NCI-H1417 (cell line): ENCODE measurements at regions not wholly inside any gene's neighbourhood (a gene's known extent, or its start where the extent isn't known, plus 50 kb on each side); places are given as distances from the start of the nearest gene placed in this dataset.
A peak's percentile ranks its signal among the peaks of the same experiment; 100 is the strongest.
"Not testable (repeated sequence)": the region's sequence is repeated elsewhere in the genome, so short reads cannot be mapped to it uniquely, and the experiment has no call there.

Experiments
- DNase-seq, 3 experiments: peaks; one replicate each; lab custom pipeline; 2025; lab: John Stamatoyannopoulos, UW

- DNase-seq, result no peak
Measured at GRCh38 chr2:14047491-14047890, 585.0 kb upstream of the LRATD1 start.

DNA sequence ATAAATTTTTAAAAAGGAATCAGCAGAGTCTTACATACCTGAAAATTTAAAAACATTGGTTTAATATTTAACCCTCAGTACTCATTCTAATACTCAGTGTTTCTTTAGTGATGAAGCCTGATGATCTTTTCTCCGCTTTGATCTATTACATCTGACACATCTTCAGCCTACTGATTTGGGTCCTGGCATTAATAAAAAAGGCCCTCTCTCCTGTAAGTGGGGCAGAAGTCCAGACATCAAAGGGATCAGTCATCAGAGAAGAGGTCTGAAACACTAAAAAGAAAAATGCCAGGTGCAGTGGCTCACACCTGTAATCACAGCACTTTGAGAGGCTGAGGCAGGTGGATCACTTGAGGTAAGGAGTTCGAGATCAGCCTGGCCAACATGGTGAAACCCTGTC, 581.1 kb upstream of the LRATD1 start:
- peak in 1 of 3 experiments; percentile 14 for DNase-seq

DNA sequence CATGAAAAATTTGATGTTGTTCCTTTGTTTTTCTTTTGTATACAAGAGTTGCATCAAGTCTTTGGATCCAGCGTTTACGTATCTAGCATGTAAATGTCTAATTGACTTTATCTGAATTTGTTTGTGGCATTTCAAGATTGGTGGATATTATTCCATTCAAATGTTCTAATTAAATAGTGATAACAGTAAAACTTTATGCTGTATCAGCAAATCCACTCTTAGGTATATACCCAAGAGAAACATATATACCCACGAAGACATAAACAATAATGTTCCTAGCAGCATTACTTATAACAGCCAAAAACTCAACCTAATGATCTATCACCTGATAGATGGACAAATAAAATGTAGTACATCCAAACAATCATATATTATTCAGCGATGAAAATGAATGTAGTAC, 579.4 kb upstream of the LRATD1 start:
- no peak for DNase-seq

- no peak for DNase-seq
Measured at GRCh38 chr2:14064346-14064745, 568.2 kb upstream of the LRATD1 start.

GRCh38 chr2:14072338-14072737, 560.2 kb upstream of the LRATD1 start:
- DNase-seq, result no peak

GRCh38 chr2:14074691-14075090, 557.8 kb upstream of the LRATD1 start:
- DNase-seq, result no peak

- DNase-seq, result no peak
Measured at GRCh38 chr2:14079576-14079975, 552.9 kb upstream of the LRATD1 start.

GRCh38 chr2:14081521-14081920, 551.0 kb upstream of the LRATD1 start:
- DNase-seq, result no peak

- no peak for DNase-seq
Measured at GRCh38 chr2:14082640-14083039, 549.9 kb upstream of the LRATD1 start.

DNA sequence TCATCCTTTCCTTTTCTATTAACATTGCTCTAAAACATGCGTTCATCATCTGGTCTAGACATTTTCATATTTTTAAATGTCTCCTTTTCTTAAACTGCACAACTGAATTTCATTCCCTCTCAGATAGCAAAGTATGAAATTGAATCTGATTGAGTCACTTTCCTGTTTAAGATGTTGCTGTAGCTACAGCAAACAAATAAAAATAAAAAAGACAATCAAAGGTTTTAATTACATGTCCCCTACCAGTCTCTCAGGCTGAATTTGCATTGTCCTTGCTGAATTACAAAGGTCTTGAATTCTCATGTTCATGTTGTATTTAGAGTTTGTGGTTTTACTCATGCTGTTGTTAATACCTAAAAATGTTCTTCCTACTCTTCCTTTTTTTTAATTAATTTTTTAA, 537.9 kb upstream of the LRATD1 start:
- peak in 2 of 3 experiments; percentile 35 to 70 for DNase-seq

- DNase-seq, result not testable (repeated sequence)
Measured at GRCh38 chr2:14099101-14099500, 533.4 kb upstream of the LRATD1 start.

DNA sequence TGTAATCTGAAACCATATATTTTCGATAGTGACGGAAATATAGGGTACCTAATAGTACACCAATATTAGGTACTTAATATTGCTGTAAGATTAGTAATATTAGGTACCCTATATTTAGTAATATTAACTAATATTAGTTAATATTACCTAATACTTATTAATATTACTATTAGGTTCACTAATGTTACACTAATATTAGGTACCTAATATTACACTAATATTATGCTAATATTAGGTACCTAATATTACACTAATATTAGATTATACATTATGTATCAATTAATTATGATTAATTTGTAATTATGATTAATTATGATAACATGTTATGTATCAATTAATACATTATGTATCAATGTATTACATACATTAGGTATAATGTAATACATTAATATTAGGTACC, 518.2 kb upstream of the LRATD1 start:
- no peak for DNase-seq

- peak in 1 of 3 experiments; percentile 57 for DNase-seq
Measured at GRCh38 chr2:14120376-14120775, 512.1 kb upstream of the LRATD1 start.

- DNase-seq, result no peak
Measured at GRCh38 chr2:14123436-14124103, 508.9 kb upstream of the LRATD1 start.

- peak in 1 of 3 experiments; percentile 30 for DNase-seq
Measured at GRCh38 chr2:14125624-14126293, 506.8 kb upstream of the LRATD1 start.

DNA sequence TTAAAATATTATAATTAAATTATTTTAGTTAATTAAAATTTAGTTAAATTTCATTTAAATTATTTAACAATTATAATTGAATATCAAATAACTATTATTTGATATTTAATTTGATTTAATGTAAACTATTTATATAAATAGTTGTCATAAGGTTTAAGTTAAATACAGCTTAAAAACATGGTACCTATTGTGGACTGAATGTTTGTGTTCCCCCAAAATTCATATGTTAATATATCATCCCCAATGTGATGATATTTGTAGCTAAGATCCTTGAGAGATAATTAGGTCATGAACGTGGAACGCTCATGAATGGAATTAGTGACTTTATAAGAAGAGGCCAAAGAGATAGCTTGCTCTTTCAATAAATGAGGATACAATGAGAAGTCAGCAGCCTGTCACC, 505.7 kb upstream of the LRATD1 start:
- peak in 1 of 3 experiments; percentile 32 for DNase-seq

DNA sequence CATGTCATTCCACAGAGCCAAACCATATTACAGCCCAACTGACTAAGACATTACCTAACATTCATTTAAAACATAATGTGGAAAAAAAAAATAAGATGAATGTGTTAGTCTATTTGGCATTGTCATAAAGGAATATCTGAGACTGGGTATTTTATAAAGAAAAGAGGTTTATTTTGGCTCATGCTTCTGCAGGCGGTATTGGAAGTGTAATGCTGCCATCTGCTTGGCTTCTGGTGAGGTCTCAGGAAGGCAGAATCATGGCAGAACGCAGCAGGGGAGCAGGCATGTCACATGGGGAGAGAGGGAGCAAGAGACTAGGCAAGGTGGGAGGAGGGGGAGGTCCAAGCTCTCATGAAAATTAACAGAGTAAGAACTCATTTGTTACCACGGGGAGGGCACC, 504.8 kb upstream of the LRATD1 start:
- no peak for DNase-seq

DNA sequence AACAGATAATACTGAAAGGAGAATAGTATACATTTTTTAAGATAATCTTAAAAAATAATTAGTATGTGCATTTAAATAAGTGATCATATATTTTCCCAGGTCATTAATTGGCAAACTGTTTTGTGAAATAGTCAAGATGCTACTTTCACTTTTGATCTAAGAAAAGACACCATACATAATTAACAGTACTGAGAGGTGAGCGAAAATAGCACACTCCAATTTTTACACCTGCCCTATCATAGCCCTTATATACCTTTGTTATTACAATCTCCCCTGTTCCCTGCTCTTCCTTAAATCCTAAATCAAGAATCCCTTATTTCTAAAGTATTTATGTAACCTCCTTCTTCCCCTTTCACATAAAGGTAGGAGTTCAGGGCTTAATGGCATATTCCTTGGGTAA, 500.1 kb upstream of the LRATD1 start:
- no peak for DNase-seq

- no peak for DNase-seq
Measured at GRCh38 chr2:14134771-14135170, 497.7 kb upstream of the LRATD1 start.

DNA sequence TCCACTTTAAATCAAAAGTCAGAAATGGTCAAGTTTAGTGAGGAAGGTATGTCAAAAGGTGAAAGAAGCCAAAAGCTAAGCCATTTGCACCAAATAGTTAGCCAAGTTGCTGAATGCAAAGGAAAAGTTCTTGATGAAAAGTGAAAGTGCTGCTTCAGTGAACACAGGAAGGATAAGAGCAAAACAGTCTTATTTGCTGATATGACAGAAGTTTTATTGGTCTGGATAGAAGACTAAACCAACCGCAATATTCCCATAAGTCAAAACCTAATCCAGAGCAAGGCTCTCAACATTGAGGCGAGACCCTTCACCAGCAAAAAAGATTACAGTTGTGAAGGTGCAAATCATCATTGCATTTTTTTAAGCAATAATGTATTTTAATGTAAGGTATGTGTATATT, 496.5 kb upstream of the LRATD1 start:
- DNase-seq, result no peak

DNA sequence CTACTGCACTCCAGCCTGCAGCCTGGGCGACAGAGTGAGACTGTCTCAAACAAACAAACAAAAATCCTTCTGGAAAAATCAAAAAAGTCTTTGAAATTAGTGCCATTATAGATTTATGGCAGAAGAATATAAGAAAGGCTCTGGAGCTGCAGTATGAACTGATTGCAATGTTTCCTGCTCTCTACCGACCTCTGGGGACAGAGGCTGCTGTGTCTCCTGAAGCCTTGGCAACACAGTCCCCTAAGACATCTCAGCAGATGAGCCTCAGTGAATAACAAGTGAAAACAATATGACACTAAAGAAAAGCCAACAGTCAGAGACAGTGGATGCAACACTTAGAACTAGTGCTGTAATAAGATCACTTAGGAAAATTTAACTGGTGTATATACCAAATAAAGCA, 494.9 kb upstream of the LRATD1 start:
- peak in 2 of 3 experiments; percentile 7 to 37 for DNase-seq

DNA sequence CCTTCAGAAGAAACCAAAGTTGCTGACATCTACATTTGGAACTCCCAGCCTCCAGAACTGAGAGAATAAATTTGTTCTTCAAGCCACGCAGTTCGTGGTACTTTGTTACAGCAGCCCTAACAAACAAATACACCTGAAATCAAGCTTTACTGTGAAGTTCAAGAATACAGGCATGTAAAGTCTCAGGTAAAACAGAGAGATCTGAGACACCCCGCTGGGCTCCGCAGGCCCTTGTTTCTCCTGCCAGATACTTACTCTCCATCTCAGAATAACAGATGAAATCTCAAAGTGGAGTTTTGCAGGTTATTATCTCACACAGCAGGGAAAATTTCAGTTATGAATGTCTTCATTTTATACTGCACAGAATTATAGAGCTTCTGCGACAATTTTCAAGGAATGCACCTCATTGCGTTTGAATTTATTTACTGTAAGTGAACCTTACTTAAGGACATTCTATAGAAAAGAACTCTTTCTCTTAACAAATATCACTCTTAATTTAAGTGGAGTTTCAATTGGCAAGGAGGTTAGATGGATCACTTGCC, 492.4 kb upstream of the LRATD1 start:
- peak in 1 of 3 experiments; percentile 30 for DNase-seq

GRCh38 chr2:14143435-14143834, 489.1 kb upstream of the LRATD1 start:
- DNase-seq, result no peak
